Memory B cell (primary cell): ENCODE measurements at regions not wholly inside any gene's neighbourhood (a gene's known extent, or its start where the extent isn't known, plus 50 kb on each side); places are given as distances from the start of the nearest gene placed in this dataset.

Experiments
- ATAC-seq: fragments of 150-1000 bp; cut with Tn5 transposase; 2 replicates; pipeline ENCODE4 v1.10.0; 2021; ENCODE audit warnings: low read depth, mild to moderate bottlenecking, moderate library complexity
- DNase-seq, 2 donors: peaks; one replicate each; pipeline ENCODE4 v3.0.0; 2022; ENCODE audit warnings: low spot score in 2 of 2
- H3K27ac Mint-ChIP-seq: one replicate; pipeline ENCODE4 v1.8.0; 2022; ENCODE audit warnings: mild to moderate bottlenecking, moderate library complexity, mixed read lengths
- H3K27me3 Mint-ChIP-seq: one replicate; pipeline ENCODE4 v1.8.0; 2022; ENCODE audit warnings: mixed read lengths
- H3K36me3 Mint-ChIP-seq: one replicate; pipeline ENCODE4 v1.8.0; 2022; ENCODE audit warnings: mild to moderate bottlenecking, mixed read lengths
- H3K4me1 Mint-ChIP-seq: one replicate; pipeline ENCODE4 v1.8.0; 2022; ENCODE audit warnings: mixed read lengths
- H3K4me3 Mint-ChIP-seq: one replicate; pipeline ENCODE4 v1.8.0; 2022; ENCODE audit warnings: mild to moderate bottlenecking, moderate library complexity, mixed read lengths
- H3K9me3 Mint-ChIP-seq: one replicate; pipeline ENCODE4 v1.8.0; 2022; ENCODE audit warnings: mixed read lengths

DNA sequence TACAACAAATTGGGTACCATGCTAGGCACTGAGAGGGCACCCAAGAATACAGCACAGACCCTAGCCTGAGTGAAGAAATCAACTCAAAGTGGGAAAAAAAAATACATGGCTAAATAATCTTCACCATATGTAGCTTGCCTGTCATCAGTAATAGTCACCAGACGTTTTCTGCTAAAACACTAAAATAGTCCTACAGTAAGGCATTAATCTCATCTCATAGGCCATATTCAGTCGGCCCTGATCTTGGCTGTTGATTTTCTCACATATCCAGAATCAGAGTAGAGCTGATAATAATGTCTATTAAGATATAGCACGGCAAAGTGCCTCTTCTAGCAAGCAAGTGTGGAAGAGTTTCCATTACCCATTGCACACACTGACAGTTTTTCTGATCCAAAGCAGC is 322.1 kb upstream of the SLC30A5 start:
- Mint-ChIP-seq H3K27me3 (peaks cover 6% of the 10 kb centered on the region), H3K4me1 (peaks cover 2% of the 10 kb centered on the region), H3K9me3 (peaks cover 2% of the 10 kb centered on the region), H3K4me3 (no peak overlapping the region), H3K27ac (no peak overlapping the region), H3K36me3 (peaks cover 2% of the 10 kb centered on the region)
- ATAC-seq (no peak), DNase-seq (no peak)

GRCh38 chr5:68776381-68776780 is 317.4 kb upstream of the SLC30A5 start:
- H3K4me1 Mint-ChIP-seq, result peaks cover 2% of the 10 kb centered on the region
- peaks cover 2% of the 10 kb centered on the region for H3K27me3 Mint-ChIP-seq
- no peak for DNase-seq
- no peak for ATAC-seq
- H3K9me3 Mint-ChIP-seq, result peaks cover 2% of the 10 kb centered on the region
- no peak overlapping the region for H3K27ac Mint-ChIP-seq
- peaks cover 2% of the 10 kb centered on the region for H3K36me3 Mint-ChIP-seq
- H3K4me3 Mint-ChIP-seq, result no peak overlapping the region

GRCh38 chr5:68777135-68777534 is 316.7 kb upstream of the SLC30A5 start:
- Mint-ChIP-seq H3K4me1 (peaks cover 2% of the 10 kb centered on the region), H3K27ac (no peak overlapping the region), H3K9me3 (peaks cover 2% of the 10 kb centered on the region), H3K4me3 (no peak overlapping the region), H3K36me3 (peaks cover 2% of the 10 kb centered on the region), H3K27me3 (peaks cover 2% of the 10 kb centered on the region)
- ATAC-seq (no peak), DNase-seq (no peak)

DNA sequence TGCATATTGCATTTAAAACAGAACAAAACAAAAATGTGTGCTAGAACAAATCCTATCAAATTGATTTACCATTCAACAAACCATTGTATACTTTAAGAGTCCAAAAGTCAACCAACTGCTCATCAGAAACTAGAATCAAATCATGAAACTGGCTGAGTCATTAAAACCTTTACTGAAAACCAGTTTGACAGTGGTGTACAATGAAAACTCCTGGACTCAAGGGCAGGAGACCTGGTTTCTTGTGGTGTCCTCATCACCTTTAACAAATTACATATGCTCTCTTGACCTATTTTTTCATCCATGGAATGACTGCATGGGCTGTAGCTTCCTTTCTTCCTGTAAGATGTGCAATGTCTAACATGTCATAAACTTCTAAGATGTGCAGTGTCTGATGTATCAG is 315.3 kb upstream of the SLC30A5 start:
- Mint-ChIP-seq H3K27me3 (peaks cover 3% of the 10 kb centered on the region), H3K9me3 (peaks cover 6% of the 10 kb centered on the region), H3K4me3 (no peak overlapping the region), H3K27ac (no peak overlapping the region), H3K4me1 (peaks cover 2% of the 10 kb centered on the region), H3K36me3 (peaks cover 4% of the 10 kb centered on the region)
- ATAC-seq, result no peak
- no peak for DNase-seq

DNA sequence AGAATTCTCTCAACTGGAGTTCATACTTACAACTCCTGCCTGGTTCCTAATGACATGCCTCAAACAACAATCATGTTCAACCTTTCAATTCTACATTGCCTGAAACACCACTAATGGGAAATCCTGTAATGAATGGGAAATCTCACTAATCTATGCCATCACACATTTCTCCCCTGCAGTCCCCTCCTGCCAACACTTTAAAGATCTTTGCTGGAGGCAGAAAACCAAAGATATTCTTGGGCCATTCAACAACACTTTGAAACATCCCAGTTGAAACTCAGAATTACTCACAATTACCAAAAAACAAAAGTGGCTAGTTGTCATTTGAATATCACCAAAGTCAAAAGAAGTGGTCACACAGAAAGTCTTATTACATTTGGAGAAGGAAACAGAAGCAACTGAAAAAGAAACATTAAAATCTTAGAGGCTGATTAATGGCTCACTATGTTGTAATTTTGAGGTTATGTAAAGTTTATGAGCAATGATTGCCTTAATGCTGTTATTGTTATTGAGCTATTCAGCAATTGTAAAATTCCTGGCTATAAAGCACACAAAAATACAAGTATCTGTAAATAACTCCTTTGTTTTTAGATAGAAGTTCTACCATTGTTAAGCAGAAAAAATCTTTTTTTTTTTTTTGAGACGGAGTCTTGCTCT is 313.4 kb upstream of the SLC30A5 start:
- peaks cover 7% of the 10 kb centered on the region for H3K9me3 Mint-ChIP-seq
- H3K4me1 Mint-ChIP-seq, result no peaks in the 10 kb centered on the region
- no peak for DNase-seq
- no peak overlapping the region for H3K4me3 Mint-ChIP-seq
- no peak overlapping the region for H3K27ac Mint-ChIP-seq
- ATAC-seq, result no peak
- H3K36me3 Mint-ChIP-seq, result peaks cover 2% of the 10 kb centered on the region
- peaks cover 1% of the 10 kb centered on the region for H3K27me3 Mint-ChIP-seq

DNA sequence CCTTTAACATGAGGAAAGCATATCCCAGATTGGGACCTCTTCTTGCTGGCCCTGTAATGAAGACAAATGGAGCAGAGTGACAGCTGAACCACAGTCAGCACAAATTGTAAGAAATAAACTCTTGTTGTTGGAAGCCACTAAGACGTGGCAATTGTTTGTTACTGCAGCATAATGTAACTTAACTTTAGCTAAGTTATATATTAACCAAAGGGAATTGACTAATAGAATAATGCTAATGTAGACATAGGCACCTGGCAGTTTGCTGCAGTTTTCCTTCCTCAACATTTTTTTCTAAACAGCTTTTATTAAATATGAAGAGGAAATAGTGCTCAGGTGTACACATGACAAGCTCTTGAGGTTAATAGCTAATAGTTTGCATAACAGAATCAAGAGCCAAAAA is 300.7 kb upstream of the SLC30A5 start:
- no peak for ATAC-seq
- peaks cover 1% of the 10 kb centered on the region for H3K9me3 Mint-ChIP-seq
- no peak overlapping the region for H3K4me3 Mint-ChIP-seq
- H3K27me3 Mint-ChIP-seq, result peaks cover 9% of the 10 kb centered on the region
- H3K27ac Mint-ChIP-seq, result no peak overlapping the region
- peaks cover 2% of the 10 kb centered on the region for H3K4me1 Mint-ChIP-seq
- DNase-seq, result no peak
- H3K36me3 Mint-ChIP-seq, result peaks cover 2% of the 10 kb centered on the region

DNA sequence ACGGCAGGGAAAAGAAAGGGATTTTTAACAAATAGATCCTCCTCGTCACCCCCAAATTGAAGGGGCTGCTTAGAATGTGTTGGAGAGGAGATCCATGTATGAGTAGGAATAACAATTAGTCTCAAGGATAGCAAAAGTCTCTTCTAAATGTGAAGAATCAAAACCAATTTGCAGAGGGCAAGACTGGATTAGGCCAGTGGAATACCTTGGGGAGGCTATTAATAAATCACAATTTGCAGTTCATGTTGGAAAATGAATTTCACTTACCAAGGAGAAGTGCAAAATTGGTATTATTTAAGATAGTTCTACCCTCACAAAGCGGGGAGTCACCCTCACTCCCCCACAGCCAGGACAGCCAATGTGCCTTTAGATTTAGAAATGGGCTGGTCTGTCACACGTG is 299.8 kb upstream of the SLC30A5 start:
- peaks cover 2% of the 10 kb centered on the region for H3K36me3 Mint-ChIP-seq
- H3K9me3 Mint-ChIP-seq, result peaks cover 1% of the 10 kb centered on the region
- DNase-seq, result no peak
- no peak overlapping the region for H3K4me3 Mint-ChIP-seq
- ATAC-seq, result no peak
- H3K4me1 Mint-ChIP-seq, result peaks cover 2% of the 10 kb centered on the region
- H3K27ac Mint-ChIP-seq, result no peak overlapping the region
- peaks cover 9% of the 10 kb centered on the region for H3K27me3 Mint-ChIP-seq

DNA sequence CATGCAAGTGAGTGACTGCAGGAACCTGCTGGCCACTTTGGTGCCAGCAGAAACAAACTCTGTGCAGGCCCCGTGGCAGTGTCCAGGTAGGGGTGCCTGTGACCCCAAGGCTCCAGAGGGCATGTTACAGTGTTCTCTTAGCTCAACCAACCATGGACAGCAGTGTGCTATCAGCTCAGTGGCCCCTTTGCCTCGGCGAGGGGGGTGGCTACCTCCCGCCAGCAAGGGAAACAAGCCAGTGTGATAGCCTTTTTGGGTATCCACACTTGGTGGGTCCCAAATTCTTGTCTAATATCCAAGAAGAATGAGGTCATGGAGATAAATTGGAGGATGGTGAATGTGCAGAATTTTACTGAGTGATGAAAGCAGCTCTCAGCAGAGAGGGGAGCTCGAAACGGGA is 298.6 kb upstream of the SLC30A5 start:
- peaks cover 1% of the 10 kb centered on the region for H3K9me3 Mint-ChIP-seq
- H3K27me3 Mint-ChIP-seq, result peaks cover 9% of the 10 kb centered on the region
- peaks cover 2% of the 10 kb centered on the region for H3K36me3 Mint-ChIP-seq
- no peak overlapping the region for H3K4me3 Mint-ChIP-seq
- H3K4me1 Mint-ChIP-seq, result peaks cover 2% of the 10 kb centered on the region
- ATAC-seq (no peak), DNase-seq (no peak)
- H3K27ac Mint-ChIP-seq, result no peak overlapping the region

DNA sequence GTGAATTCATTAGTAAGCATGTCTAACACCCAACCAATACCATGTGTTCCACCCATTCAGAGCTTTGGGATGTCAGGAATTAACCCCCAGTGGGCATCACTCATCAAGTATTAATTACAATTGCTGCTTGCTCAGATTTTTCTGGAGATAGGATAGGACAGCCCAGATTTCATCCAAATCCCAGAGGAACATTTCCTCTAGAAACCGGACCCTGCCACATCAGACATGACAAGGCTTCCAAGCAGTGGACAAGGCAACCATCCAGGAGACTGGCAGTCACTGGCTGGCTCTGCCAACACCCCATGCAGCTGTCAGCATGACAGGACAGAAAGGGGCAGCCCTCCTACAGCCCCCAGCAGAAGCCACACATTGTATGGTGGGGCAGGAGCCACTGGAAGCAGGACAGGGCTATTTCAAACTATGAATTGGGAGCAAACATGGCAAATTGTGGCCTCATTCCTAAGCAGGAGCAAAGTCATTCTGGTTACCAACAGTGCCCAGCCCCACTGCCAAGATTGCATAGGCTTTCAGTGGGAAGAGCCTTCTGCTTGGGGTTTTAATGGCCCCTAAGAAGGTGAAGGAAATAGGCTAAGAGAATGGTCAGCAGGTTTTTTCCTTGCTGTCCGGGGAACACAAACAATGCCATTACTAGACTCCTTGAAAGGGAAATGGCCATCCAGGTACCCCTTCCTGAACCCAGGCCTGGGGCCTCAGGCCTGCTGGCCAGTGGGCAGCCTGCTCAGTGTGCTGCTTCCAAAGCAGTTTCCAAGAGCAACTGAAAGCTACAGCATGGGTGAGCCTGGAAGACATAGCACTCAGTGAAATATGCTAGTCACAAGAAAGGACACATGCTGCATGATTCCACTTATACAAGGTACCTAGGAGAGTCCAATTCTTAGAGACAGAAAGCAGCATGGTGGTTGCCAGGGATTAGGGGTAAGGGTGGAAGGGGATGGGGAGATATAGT is 294.7 kb upstream of the SLC30A5 start:
- DNase-seq (no peak), ATAC-seq (no peak)
- Mint-ChIP-seq H3K4me3 (no peak overlapping the region), H3K9me3 (no peaks in the 10 kb centered on the region), H3K36me3 (no peaks in the 10 kb centered on the region), H3K27me3 (peaks cover 6% of the 10 kb centered on the region), H3K27ac (no peak overlapping the region), H3K4me1 (no peaks in the 10 kb centered on the region)

DNA sequence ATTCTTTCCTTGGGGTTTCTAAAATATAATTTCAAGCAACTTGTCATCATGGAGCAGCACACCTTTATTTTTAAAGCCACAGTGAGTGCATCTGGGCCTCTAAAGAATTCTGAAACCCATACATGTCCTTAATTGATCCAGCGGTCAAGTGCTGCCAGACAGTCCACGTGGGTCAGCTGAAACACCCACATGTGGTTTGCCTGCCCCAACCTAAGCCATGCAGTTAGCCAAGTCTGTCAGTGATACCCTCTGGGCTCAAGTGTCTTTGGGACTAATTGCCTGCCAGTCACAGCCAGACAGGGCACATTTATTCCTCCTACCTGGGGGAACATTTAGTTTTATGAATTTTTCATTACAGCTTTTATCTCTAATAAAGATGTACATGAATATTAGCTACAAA is 291.4 kb upstream of the SLC30A5 start:
- H3K4me3 Mint-ChIP-seq, result no peak overlapping the region
- peaks cover 2% of the 10 kb centered on the region for H3K36me3 Mint-ChIP-seq
- DNase-seq (no peak), ATAC-seq (no peak)
- peaks cover 4% of the 10 kb centered on the region for H3K27me3 Mint-ChIP-seq
- no peak overlapping the region for H3K27ac Mint-ChIP-seq
- peaks cover 4% of the 10 kb centered on the region for H3K9me3 Mint-ChIP-seq
- no peaks in the 10 kb centered on the region for H3K4me1 Mint-ChIP-seq

DNA sequence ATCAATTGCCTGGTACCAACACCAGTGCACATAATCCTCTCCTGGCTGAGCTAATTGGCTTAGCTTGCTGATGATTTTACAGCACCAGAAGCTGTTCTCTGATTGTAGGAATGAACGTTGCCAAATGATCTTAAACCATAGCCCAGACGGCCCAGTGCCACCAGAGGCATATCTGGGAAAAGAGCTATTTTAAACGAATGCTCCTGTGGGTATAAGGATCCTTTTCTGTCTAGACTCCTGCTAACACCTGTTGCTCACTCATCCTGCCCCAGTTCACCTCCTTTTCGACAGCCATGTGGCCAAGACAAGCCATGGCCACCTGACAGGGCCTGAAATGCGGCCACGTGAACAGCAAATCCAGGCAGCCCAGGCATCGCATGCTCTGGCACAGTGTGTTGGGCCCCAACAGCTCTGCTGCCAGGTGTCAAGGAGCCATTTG is 289.9 kb upstream of the SLC30A5 start:
- Mint-ChIP-seq H3K27ac (no peak overlapping the region), H3K9me3 (peaks cover 5% of the 10 kb centered on the region), H3K27me3 (peaks cover 4% of the 10 kb centered on the region), H3K36me3 (peaks cover 2% of the 10 kb centered on the region), H3K4me1 (no peaks in the 10 kb centered on the region), H3K4me3 (no peak overlapping the region)
- no peak for ATAC-seq
- no peak for DNase-seq

- H3K27ac Mint-ChIP-seq, result no peak overlapping the region
- H3K27me3 Mint-ChIP-seq, result peaks cover 4% of the 10 kb centered on the region
- no peaks in the 10 kb centered on the region for H3K4me1 Mint-ChIP-seq
- H3K9me3 Mint-ChIP-seq, result peaks cover 5% of the 10 kb centered on the region
- no peak for DNase-seq
- H3K36me3 Mint-ChIP-seq, result peaks cover 2% of the 10 kb centered on the region
- H3K4me3 Mint-ChIP-seq, result no peak overlapping the region
- no peak for ATAC-seq
Measured at GRCh38 chr5:68804343-68804742, 289.5 kb upstream of the SLC30A5 start.

GRCh38 chr5:68805444-68805843 is 288.4 kb upstream of the SLC30A5 start:
- ATAC-seq (no peak), DNase-seq (no peak)
- Mint-ChIP-seq H3K4me1 (no peaks in the 10 kb centered on the region), H3K27me3 (peaks cover 4% of the 10 kb centered on the region), H3K36me3 (peaks cover 2% of the 10 kb centered on the region), H3K4me3 (no peak overlapping the region), H3K27ac (no peak overlapping the region), H3K9me3 (peaks cover 5% of the 10 kb centered on the region)

DNA sequence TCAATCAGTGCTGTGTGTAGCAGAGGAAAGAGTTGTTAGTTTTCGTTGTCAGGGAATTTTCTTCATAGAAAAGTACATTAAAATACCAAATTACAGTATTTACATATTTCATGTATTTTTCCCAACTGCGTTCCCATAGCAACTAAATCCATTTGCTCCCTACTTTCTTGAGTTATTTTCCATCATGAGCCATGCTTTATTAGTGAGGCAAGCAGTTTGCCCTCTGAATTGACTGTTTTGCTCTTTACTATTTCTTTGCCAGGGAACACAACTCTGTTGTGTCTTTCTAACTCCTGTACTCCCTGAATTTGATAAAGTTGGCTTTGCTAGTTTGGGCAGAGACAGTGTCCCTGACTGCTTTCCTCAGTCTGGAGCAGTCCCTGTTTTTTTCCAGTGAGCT is 276.2 kb upstream of the SLC30A5 start:
- no peaks in the 10 kb centered on the region for H3K4me1 Mint-ChIP-seq
- DNase-seq (no peak), ATAC-seq (no peak)
- no peak overlapping the region for H3K27ac Mint-ChIP-seq
- no peak overlapping the region for H3K4me3 Mint-ChIP-seq
- H3K36me3 Mint-ChIP-seq, result no peaks in the 10 kb centered on the region
- H3K27me3 Mint-ChIP-seq, result peaks cover 4% of the 10 kb centered on the region
- no peaks in the 10 kb centered on the region for H3K9me3 Mint-ChIP-seq
